GM21825 (cell line): ENCODE measurements at regions not wholly inside any gene's neighbourhood (a gene's known extent, or its start where the extent isn't known, plus 50 kb on each side); places are given as distances from the start of the nearest gene placed in this dataset.
"Not testable (repeated sequence)": the region's sequence is repeated elsewhere in the genome, so short reads cannot be mapped to it uniquely, and the experiment has no call there.

Experiments used
- ATAC-seq: cut with Tn5 transposase; IDR thresholded peaks from one replicate; pipeline ENCODE4 v1.9.1; 2021; ENCODE audit warnings: mild to moderate bottlenecking, moderate library complexity; ENCODE audit not compliant: unreplicated experiment

- ATAC-seq, result no peak
Observed at GRCh38 chr11:116066777-116067176, 562.6 kb upstream of the CADM1 start.

GRCh38 chr11:116065986-116066385, 561.8 kb upstream of the CADM1 start:
- ATAC-seq, result no peak

- no peak for ATAC-seq
Observed at GRCh38 chr11:116065191-116065895, 561.1 kb upstream of the CADM1 start.

GRCh38 chr11:116062490-116063171, 558.4 kb upstream of the CADM1 start:
- no peak for ATAC-seq

GRCh38 chr11:116062129-116062489, 557.9 kb upstream of the CADM1 start:
- no peak for ATAC-seq

GRCh38 chr11:116061322-116061721, 557.1 kb upstream of the CADM1 start:
- no peak for ATAC-seq

DNA sequence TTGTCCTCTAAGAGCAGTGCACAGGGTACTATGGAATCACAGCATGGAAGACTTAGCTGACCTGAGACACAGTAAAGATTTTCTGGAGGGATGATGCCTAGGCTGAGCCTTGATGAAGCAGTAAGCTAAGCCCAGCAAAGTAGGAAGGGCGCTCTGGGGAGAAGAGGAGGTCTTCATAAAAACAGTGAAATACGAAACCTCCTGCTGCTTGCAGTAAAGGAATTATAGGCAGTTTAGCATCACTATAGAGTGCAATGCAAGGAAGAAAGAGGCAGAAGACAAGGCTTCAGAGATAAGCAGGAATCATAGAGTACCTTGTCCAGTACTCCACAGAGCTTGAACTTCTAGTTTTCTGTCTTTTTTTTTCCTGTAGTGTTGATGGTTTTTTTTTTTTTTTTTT, 555.7 kb upstream of the CADM1 start:
- ATAC-seq, result no peak

- no peak for ATAC-seq
Observed at GRCh38 chr11:116057000-116057399, 552.8 kb upstream of the CADM1 start.

GRCh38 chr11:116055064-116055463, 550.8 kb upstream of the CADM1 start:
- no peak for ATAC-seq

- ATAC-seq, result no peak
Observed at GRCh38 chr11:116053548-116053919, 549.3 kb upstream of the CADM1 start.

DNA sequence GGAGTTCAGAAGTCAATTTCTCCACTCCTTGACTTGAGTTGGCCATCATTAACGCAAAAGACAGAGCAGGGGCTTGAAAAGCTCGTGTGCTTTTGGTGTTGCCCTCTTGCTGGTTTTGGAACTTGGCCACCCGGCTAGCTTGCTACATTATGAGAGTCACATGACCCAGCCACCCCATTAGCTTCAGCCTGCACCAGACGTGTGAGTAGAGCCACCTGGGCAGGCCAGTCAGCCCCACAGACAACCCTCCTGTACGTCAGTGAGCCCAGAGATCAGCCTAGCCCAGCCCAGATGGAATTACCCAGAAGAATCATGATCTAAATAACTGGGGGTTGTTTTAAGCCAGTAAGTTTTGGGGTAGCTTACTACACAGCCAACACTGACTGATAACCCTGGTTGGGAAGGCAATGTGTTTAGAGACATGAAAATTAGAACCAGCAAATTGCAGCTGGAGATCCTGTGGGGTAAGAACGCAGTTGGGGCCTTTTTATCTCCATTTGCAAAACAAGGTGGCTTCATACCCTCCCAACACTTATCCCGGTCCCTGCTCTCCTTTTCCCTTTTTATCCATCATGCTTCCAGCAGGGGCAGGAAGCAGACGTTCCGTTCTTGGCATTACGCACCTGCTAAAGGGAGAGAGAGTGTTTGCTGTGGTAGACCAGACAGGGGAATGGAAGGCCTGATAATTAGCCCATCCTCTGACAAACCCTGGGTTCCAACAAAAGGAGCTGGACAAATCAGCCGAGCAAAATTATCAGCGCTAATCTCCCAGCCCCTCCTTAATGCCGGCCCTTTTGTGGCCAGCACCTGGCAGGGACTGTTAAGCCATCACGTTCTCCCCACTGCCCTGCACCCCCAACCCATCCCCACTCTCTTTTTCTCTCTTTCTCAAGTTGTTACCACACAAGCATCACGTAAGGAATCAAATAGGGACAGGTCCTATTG, 548.7 kb upstream of the CADM1 start:
- ATAC-seq, result no peak

DNA sequence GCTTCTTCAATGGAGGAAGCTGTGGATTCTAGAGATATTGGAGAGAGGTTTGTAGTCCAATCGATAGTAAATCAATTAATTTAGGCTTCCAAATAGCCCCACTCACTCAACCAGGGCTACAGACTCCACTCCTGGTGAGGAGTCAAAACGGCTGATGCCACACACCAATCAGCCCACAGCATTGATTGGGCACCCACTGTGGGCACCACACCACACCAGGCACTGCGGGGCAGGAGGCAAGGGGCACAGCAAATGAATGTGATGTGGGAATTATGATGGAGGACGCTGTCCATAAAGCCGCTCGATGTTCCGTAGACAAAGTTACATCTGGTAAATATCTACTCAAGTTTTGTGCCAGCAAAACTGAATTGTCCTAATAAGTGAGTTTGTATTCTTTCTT, 547.3 kb upstream of the CADM1 start:
- no peak for ATAC-seq

DNA sequence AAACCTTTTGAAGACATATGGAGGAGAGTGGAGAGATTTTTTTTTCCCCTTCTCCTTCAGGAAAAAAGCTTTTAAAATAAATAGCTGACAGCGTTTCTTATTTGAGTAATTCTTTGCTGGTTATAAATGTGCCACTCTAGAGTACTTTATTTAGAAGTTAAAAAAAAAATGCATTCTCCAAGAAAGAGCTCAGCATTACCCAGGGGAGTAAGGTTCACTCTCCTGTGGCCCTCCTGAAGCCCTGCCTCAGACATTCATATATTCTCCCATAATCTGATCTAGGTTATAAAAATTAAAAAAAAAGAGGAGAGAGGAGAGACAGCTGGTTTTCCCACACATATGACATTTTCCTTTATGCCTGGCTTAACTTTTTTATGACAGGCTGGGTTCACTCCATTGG, 545.2 kb upstream of the CADM1 start:
- ATAC-seq, result no peak

GRCh38 chr11:116046127-116046526, 541.9 kb upstream of the CADM1 start:
- no peak for ATAC-seq

DNA sequence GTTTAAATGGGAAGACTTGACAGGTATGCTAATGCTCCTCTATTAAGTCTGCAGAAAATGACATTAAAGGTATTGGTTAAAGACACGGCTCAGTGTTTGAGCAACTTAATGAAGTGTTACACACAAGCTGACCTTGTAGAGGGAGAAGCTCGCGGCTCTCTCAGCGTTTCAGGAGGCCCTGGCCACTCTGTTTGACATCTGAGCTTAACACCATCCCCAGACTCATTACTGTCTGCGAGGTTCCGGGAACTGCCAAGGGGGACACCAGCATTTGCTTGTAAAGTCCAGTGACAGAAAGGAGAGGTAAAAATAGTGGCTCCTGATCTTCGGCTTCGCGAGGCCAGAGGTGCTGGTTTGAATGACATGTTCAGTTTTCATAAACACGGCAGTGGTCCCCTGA, 540.7 kb upstream of the CADM1 start:
- no peak for ATAC-seq

GRCh38 chr11:116044520-116044919, 540.3 kb upstream of the CADM1 start:
- no peak for ATAC-seq

DNA sequence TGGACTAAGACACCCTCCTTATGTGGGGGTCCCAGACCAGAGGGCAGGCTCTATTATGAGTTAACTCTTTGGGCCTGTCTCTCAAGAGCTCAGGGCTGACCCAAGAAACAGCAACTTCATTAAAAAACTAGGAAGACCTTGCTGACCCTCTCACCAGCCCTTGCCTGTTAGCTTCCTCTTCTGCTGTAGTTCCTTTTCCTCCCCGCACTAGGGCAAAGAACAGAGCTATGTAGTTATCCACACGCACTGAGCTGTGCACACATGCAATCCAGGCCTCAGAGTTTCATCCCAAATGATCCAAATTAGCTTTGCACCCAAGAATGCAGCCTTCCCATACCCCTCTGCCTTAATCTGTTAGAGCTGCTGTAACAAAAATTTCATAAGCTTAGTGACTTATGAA, 539.6 kb upstream of the CADM1 start:
- no peak for ATAC-seq

GRCh38 chr11:116043059-116043458, 538.8 kb upstream of the CADM1 start:
- ATAC-seq, result not testable (repeated sequence)

GRCh38 chr11:116042146-116042545, 537.9 kb upstream of the CADM1 start:
- no peak for ATAC-seq

GRCh38 chr11:116037861-116038260, 533.6 kb upstream of the CADM1 start:
- no peak for ATAC-seq

- ATAC-seq, result no peak
Observed at GRCh38 chr11:116035977-116036376, 531.8 kb upstream of the CADM1 start.
